ENCODE measurements at regions not wholly inside any gene's neighbourhood (a gene's known extent, or its start where the extent isn't known, plus 50 kb on each side); places are given as distances from the start of the nearest gene placed in this dataset.

GRCh38 chr18:67282796-67283195 is 233.7 kb downstream of the DSEL start:
- no peak for DNase-seq

- DNase-seq: no peak
Observed at GRCh38 chr18:67281746-67282145, 234.8 kb downstream of the DSEL start.

GRCh38 chr18:67280486-67281242 is 235.9 kb downstream of the DSEL start:
- no peak for DNase-seq

- no peak for DNase-seq
Observed at GRCh38 chr18:67279988-67280387, 236.5 kb downstream of the DSEL start.

GRCh38 chr18:67278984-67279383 is 237.5 kb downstream of the DSEL start:
- no peak for DNase-seq

GRCh38 chr18:67276638-67277037 is 239.9 kb downstream of the DSEL start:
- DNase-seq: no peak

- no peak for DNase-seq
Observed at GRCh38 chr18:67273288-67273687, 243.2 kb downstream of the DSEL start.

GRCh38 chr18:67269206-67269605 is 247.3 kb downstream of the DSEL start:
- no peak for DNase-seq

GRCh38 chr18:67268530-67268929 is 248.0 kb downstream of the DSEL start:
- no peak for DNase-seq

GRCh38 chr18:67266246-67267237 is 250.0 kb downstream of the DSEL start:
- no peak for DNase-seq

- DNase-seq: no peak
Observed at GRCh38 chr18:67265464-67266245, 250.9 kb downstream of the DSEL start.

- no peak for DNase-seq
Observed at GRCh38 chr18:67261931-67262552, 254.5 kb downstream of the DSEL start.

- no peak for DNase-seq
Observed at GRCh38 chr18:67260841-67261240, 255.7 kb downstream of the DSEL start.

- DNase-seq: no peak
Observed at GRCh38 chr18:67250776-67251424, 265.6 kb downstream of the DSEL start.

GRCh38 chr18:67243799-67244587 is 272.5 kb downstream of the DSEL start:
- DNase-seq: no peak

GRCh38 chr18:67242001-67242400 is 274.5 kb downstream of the DSEL start:
- DNase-seq: no peak

- DNase-seq: no peak
Observed at GRCh38 chr18:67241299-67241698, 275.2 kb downstream of the DSEL start.

GRCh38 chr18:67239826-67240225 is 276.7 kb downstream of the DSEL start:
- DNase-seq: no peak

GRCh38 chr18:67232991-67233390 is 283.5 kb downstream of the DSEL start:
- no peak for DNase-seq

GRCh38 chr18:67232406-67232805 is 284.1 kb downstream of the DSEL start:
- DNase-seq: no peak

GRCh38 chr18:67222887-67223286 is 293.6 kb downstream of the DSEL start:
- peak; percentile 15 for DNase-seq
